Stomach smooth muscle (tissue), 2 donors: ENCODE measurements at regions not wholly inside any gene's neighbourhood (a gene's known extent, or its start where the extent isn't known, plus 50 kb on each side); places are given as distances from the start of the nearest gene placed in this dataset.

Source experiments
- H3K27ac ChIP-seq: one replicate; pipeline ENCODE4 v1.7.0; 2013; ENCODE audit warnings: mild to moderate bottlenecking, low read length, inconsistent platforms
- H3K27me3 ChIP-seq, 2 donors: one replicate each; pipeline ENCODE4 v1.7.0; 2013; ENCODE audit warnings: low read length in 2 of 2; ENCODE audit not compliant: insufficient read depth in 2 of 2, control insufficient read depth in 1 of 2
- H3K36me3 ChIP-seq, 2 donors: one replicate each; pipeline ENCODE4 v1.7.0; 2013; ENCODE audit warnings: low read length in 2 of 2; ENCODE audit not compliant: control insufficient read depth in 2 of 2, insufficient read depth in 2 of 2
- H3K4me1 ChIP-seq: one replicate; pipeline ENCODE4 v1.7.0; 2013; ENCODE audit warnings: low read length; ENCODE audit not compliant: control insufficient read depth, insufficient read depth
- H3K4me3 ChIP-seq, 2 donors: one replicate each; pipeline ENCODE4 v1.7.0; 2013; ENCODE audit warnings: low read length in 2 of 2
- H3K9ac ChIP-seq, 2 donors: one replicate each; pipeline ENCODE4 v1.7.0; 2013; ENCODE audit warnings: low read length in 2 of 2, mild to moderate bottlenecking in 1 of 2
- H3K9me3 ChIP-seq, 2 donors: one replicate each; pipeline ENCODE4 v1.7.0; 2013; ENCODE audit warnings: low read length in 2 of 2; ENCODE audit not compliant: control insufficient read depth in 2 of 2
- donor health status: healthy.
- donor health status: Pancreatic carcinoma.

GRCh38 chr5:97745817-97746216 lies 562.8 kb upstream of the RIOK2 start:
- no peak overlapping the region for H3K4me3 ChIP-seq
- H3K27ac ChIP-seq, result no peak overlapping the region
- H3K4me1 ChIP-seq, result no peaks in the 10 kb centered on the region
- H3K9me3 ChIP-seq, result peaks cover 0 to 4% of the 10 kb centered on the region in 2 donors
- H3K9ac ChIP-seq, result no peak overlapping the region
- no peaks in the 10 kb centered on the region for H3K27me3 ChIP-seq
- no peaks in the 10 kb centered on the region for H3K36me3 ChIP-seq

GRCh38 chr5:97750576-97750975 lies 567.5 kb upstream of the RIOK2 start:
- Histone ChIP-seq H3K27me3 (no peaks in the 10 kb centered on the region), H3K9ac (no peak overlapping the region), H3K36me3 (no peaks in the 10 kb centered on the region), H3K27ac (no peak overlapping the region), H3K4me3 (no peak overlapping the region), H3K4me1 (no peaks in the 10 kb centered on the region), H3K9me3 (no peaks in the 10 kb centered on the region)

- H3K4me1 ChIP-seq, result no peaks in the 10 kb centered on the region
- no peak overlapping the region for H3K9ac ChIP-seq
- H3K27ac ChIP-seq, result no peak overlapping the region
- H3K9me3 ChIP-seq, result no peaks in the 10 kb centered on the region
- no peaks in the 10 kb centered on the region for H3K36me3 ChIP-seq
- H3K4me3 ChIP-seq, result no peak overlapping the region
- H3K27me3 ChIP-seq, result no peaks in the 10 kb centered on the region
These were observed 568.5 kb upstream of the RIOK2 start for GRCh38 chr5:97751540-97751939.

- Histone ChIP-seq H3K4me1 (no peaks in the 10 kb centered on the region), H3K36me3 (no peaks in the 10 kb centered on the region), H3K27me3 (no peaks in the 10 kb centered on the region), H3K9ac (no peak overlapping the region), H3K27ac (no peak overlapping the region), H3K9me3 (no peaks in the 10 kb centered on the region), H3K4me3 (no peak overlapping the region)
These were observed 569.8 kb upstream of the RIOK2 start for GRCh38 chr5:97752871-97753270.

GRCh38 chr5:97762483-97762882 lies 579.4 kb upstream of the RIOK2 start:
- no peaks in the 10 kb centered on the region for H3K36me3 ChIP-seq
- no peaks in the 10 kb centered on the region for H3K9me3 ChIP-seq
- no peak overlapping the region for H3K9ac ChIP-seq
- H3K27ac ChIP-seq, result no peak overlapping the region
- no peaks in the 10 kb centered on the region for H3K4me1 ChIP-seq
- no peaks in the 10 kb centered on the region for H3K27me3 ChIP-seq
- no peak overlapping the region for H3K4me3 ChIP-seq

GRCh38 chr5:97764700-97765099 lies 581.7 kb upstream of the RIOK2 start:
- H3K4me1 ChIP-seq, result no peaks in the 10 kb centered on the region
- H3K27ac ChIP-seq, result no peak overlapping the region
- H3K9ac ChIP-seq, result no peak overlapping the region
- H3K9me3 ChIP-seq, result no peaks in the 10 kb centered on the region
- H3K27me3 ChIP-seq, result no peaks in the 10 kb centered on the region
- no peaks in the 10 kb centered on the region for H3K36me3 ChIP-seq
- H3K4me3 ChIP-seq, result no peak overlapping the region

GRCh38 chr5:97778451-97778850 lies 595.4 kb upstream of the RIOK2 start:
- Histone ChIP-seq H3K4me3 (no peak overlapping the region), H3K9me3 (peaks cover 0 to 3% of the 10 kb centered on the region in 2 donors), H3K9ac (no peak overlapping the region), H3K27ac (no peak overlapping the region), H3K36me3 (no peaks in the 10 kb centered on the region), H3K4me1 (no peaks in the 10 kb centered on the region), H3K27me3 (no peaks in the 10 kb centered on the region)

- Histone ChIP-seq H3K36me3 (no peaks in the 10 kb centered on the region), H3K4me3 (no peak overlapping the region), H3K4me1 (no peaks in the 10 kb centered on the region), H3K27me3 (no peaks in the 10 kb centered on the region), H3K27ac (no peak overlapping the region), H3K9me3 (no peaks in the 10 kb centered on the region), H3K9ac (no peak overlapping the region)
These were observed 605.3 kb upstream of the RIOK2 start for GRCh38 chr5:97788369-97788768.

GRCh38 chr5:97797994-97798451 lies 615.0 kb upstream of the RIOK2 start:
- H3K36me3 ChIP-seq, result no peaks in the 10 kb centered on the region
- H3K4me1 ChIP-seq, result no peaks in the 10 kb centered on the region
- no peak overlapping the region for H3K4me3 ChIP-seq
- no peaks in the 10 kb centered on the region for H3K27me3 ChIP-seq
- no peak overlapping the region for H3K27ac ChIP-seq
- H3K9ac ChIP-seq, result no peak overlapping the region
- H3K9me3 ChIP-seq, result no peaks in the 10 kb centered on the region

GRCh38 chr5:97801461-97801860 lies 618.4 kb upstream of the RIOK2 start:
- no peaks in the 10 kb centered on the region for H3K27me3 ChIP-seq
- H3K4me1 ChIP-seq, result no peaks in the 10 kb centered on the region
- H3K27ac ChIP-seq, result no peak overlapping the region
- no peak overlapping the region for H3K4me3 ChIP-seq
- no peaks in the 10 kb centered on the region for H3K36me3 ChIP-seq
- H3K9ac ChIP-seq, result no peak overlapping the region
- no peaks in the 10 kb centered on the region for H3K9me3 ChIP-seq

GRCh38 chr5:97820138-97820537 lies 637.1 kb upstream of the RIOK2 start:
- Histone ChIP-seq H3K27ac (no peak overlapping the region), H3K9ac (no peak overlapping the region), H3K27me3 (no peaks in the 10 kb centered on the region), H3K4me3 (no peak overlapping the region), H3K9me3 (peaks cover 0 to 7% of the 10 kb centered on the region in 2 donors), H3K4me1 (no peaks in the 10 kb centered on the region), H3K36me3 (no peaks in the 10 kb centered on the region)
